GM12874 (cell line): ENCODE measurements at regions not wholly inside any gene's neighbourhood (a gene's known extent, or its start where the extent isn't known, plus 50 kb on each side); places are given as distances from the start of the nearest gene placed in this dataset.

Experiments used
- CTCF ChIP-seq: IDR thresholded peaks from 2 replicates; pipeline ENCODE4 v1.5.1; 2011; ENCODE audit warnings: low read depth, mild to moderate bottlenecking, control low read depth, low read length, moderate library complexity; ENCODE audit not compliant: insufficient read depth

DNA sequence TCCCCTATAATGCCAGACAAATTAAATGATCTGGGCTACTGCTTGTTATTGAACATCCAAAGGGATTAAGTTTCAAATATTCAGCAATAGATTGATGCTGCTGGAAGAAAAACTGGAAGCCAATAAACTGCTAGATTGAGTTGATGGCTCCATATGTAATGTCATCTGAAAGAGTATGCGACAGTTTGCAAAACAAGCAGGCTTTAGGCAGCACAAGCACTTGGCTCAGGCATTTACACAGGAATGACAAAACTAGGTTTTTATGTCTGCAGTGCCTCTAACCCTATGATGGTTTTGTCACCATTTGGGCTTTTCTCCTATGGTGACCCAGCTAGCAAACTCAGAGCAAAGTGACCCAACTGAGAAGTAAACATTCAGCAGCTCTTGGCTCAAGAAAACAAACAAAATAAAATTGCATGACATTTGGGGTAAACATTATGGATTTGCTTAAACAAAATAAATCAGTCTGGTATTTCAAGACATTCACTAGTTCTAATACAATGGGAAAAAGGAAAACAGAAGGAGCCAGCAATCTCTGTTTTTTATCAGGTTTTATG, 978.5 kb downstream of the DTWD2 start:
- TF ChIP-seq CTCF, result no peak

DNA sequence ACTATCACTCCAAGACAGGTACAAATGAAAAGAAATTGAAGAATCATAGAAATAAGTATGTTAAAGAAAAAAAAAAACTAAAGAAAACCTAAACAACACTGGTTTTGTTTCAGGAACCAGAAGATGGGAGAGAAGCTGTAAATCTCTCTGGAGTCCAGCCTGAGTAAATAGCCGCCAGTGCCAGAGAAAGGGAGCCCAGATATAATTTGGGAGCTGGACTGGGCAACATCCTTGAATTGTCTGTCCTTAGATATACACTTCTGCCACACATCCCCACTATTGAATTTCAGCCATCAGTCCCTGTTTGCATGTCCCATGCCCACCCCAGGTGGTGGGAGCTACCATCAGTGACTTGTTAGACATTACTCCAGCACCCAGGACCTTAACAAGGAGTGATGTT, 979.6 kb downstream of the DTWD2 start:
- TF ChIP-seq CTCF, result no peak

- no peak for TF ChIP-seq CTCF
These were observed 981.1 kb downstream of the DTWD2 start for GRCh38 chr5:118007262-118007661.

DNA sequence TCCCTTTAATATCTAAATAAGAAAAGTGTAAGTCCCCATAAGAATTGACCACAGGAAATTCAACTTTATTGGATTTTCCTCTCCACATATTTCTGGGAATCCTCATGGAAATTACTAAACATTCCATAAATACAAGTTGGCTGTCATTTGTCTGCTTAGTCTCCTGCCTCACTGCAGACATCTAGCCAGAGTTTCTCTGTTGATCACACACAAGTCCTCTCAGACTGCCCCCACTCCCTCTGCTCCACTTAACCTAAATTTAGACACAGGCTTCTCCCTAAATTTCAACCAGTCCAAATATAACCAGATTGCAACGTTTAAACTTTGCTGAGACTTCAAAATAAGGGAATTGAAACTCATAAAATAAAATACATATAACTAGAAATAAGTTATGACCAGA, 982.1 kb downstream of the DTWD2 start:
- no peak for TF ChIP-seq CTCF

DNA sequence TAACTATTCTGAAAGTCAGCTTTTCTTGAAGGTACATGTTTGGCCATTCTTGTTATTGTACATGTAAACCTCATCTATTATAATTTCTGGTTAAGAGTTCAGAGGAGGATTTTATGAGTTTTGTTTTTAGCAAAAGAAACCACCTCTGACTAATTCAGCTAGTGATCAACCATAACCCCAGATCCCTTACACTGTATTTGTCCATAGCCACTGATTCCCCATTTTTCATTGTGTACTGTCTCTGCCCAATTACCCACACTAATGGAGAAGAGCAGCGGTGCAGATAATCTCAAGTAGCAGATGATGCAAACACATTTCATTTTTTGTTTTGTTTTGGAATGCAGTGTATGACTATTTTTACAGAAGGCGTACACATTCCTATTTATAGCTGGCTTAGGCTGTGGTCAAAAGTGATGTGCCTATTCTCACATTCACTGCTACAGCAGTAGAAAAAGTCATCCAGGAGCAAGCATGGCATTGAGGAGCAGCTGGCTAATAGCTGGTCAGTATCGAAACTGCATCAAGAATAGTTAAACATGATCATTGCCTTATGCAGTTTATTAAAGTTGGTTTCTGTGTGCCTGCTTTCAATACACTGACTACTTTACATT, 988.3 kb downstream of the DTWD2 start:
- TF ChIP-seq CTCF, result no peak

DNA sequence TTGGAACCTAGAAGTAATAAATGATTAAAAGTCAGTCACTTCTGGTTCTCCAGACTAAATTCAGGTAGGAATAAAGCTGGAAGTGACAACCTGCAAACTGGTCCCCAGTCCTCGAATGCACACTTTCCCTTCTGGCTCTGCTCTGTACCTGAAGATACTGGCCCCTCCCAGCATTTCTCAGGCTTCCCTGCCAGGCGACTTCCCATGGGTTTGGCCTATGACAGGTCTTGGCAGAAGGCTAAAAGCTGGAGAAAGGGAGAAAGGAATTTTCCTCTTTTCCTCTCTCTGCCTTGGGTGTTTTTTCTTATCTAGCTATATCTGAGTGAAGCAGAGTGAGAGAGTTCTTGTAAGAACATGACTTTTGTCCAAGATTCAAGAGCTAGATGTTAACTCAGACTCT, 1005.7 kb downstream of the DTWD2 start:
- no peak for TF ChIP-seq CTCF

DNA sequence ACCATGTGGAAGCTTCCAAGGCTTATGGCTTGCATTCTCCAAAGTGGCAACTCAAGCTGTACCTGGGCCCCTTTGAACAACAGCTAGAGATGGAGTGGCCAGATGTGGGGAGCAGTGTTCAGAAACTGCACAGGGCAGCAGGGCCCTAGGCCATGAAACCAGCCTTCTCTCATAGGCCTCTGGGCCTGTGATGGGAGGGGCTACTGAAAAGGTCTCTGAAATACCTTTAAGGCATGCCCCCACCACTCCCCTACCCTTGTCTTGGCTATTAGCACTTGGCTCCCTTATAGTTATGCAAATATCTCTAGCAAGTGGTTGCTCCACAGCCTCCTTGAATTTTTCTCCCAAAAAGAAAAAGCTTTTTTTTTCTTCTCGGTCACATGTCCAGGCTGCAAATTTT, 1014.6 kb downstream of the DTWD2 start:
- no peak for TF ChIP-seq CTCF
